ENCODE measurements at regions not wholly inside any gene's neighbourhood (a gene's known extent, or its start where the extent isn't known, plus 50 kb on each side); places are given as distances from the start of the nearest gene placed in this dataset.

DNA sequence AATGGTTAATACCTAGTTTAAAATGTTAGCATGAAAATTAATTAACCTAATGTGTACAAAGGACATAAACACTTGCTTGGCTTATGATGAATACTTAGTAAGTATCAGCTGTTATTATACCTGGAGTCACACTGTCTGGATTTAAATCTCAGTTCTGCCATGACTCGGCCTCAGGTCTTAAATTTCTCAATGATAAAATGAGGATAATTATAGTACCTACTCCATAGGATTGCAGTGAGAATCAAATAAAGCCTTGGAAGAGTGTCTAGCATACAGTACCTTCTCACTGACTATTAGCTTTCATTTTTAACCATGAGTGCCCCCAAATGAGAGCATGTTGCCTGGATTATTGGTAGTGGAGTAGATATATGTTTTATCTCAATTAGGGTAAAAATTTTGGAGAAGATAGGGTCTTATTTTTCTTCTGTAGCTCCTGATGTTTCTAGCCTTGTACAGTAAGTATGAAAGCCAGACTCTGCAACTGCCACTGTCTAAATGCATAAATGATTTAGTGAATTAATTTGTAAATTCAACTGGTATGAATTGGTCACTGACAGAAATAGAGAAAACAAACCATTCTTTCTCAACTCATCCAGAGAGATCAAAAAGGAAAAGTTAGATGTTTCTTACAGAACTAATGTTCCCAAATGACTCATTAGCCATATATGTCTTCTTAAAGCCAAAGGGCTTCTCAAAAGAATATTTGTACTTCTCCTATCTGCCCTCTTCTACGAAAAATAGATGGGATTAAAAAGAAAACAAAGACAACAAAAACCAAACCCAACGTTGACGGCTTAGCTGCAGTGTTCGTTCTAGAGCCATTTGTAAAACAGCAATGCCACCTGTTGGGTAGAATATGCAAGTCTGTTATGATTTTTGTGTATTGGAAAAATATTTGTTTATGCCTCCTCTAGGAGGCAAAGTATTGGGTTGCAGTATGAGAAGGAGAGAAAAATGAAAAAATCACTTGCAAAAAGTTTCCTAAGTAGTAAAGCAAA, 53.8 kb upstream of the MROH9 start:
- H3K36me3 ChIP-seq (ENCODE audit: control insufficient read depth in 2 of 2, insufficient read depth in 2 of 2, low read length in 1 of 2) = no peaks in the 10 kb centered on the region
- no peak overlapping the region for H3K9ac ChIP-seq (ENCODE audit: control insufficient read depth, insufficient read depth, low read length)
- no peaks in the 10 kb centered on the region for H3K4me1 ChIP-seq (ENCODE audit: control insufficient read depth, insufficient read depth, low read length)
- ChIA-PET POLR2A (interaction anchor here (1.9 kb wide), 1 partner anchor 208 kb away, joined by 4 read pairs; no protein-coding TSS in a partner anchor), CTCF (interaction anchor here (0.6 to 8.0 kb wide), 36 partner anchors 9 to 1037 kb away, joined by 3 to 99 read pairs (median 3); no protein-coding TSS in a partner anchor), RAD21 (ENCODE audit: unreplicated experiment) (interaction anchor here (0.8 to 1.7 kb wide), 13 partner anchors 10 to 1082 kb away, joined by 3 to 16 read pairs (median 4); no protein-coding TSS in a partner anchor), SMC1A (ENCODE audit: uncharacterized antibody, unreplicated experiment) (interaction anchor here (0.6 to 4.3 kb wide), 23 partner anchors 8 to 1002 kb away, joined by 3 to 37 read pairs (median 3); no protein-coding TSS in a partner anchor)
- no peaks in the 10 kb centered on the region for H3K79me2 ChIP-seq (ENCODE audit: control insufficient read depth, insufficient read depth, low read length)
- WGBS (ENCODE audit: insufficient coverage, insufficient replicate concordance, low lambda C conversion rate, missing lambda C conversion rate) = 31% methylated on average over 5 of the region's 5 CpGs
- no peak overlapping the region for H3K27ac ChIP-seq (ENCODE audit: control insufficient read depth, insufficient read depth)
- TF ChIP-seq SMC3 (IDR thresholded peaks at IDR 0.05; ENCODE audit: borderline replicate concordance, low read length) (peak; percentile 69), RAD21 (IDR thresholded peaks at IDR 0.05; ENCODE audit: insufficient read depth, low read depth, low read length) (peak; percentile 87), NBN (IDR thresholded peaks at IDR 0.05) (0 out of 2 replicates have a peak, but pooled peaks have one; percentile 42), POLR2AphosphoS2 (IDR thresholded peaks at IDR 0.05; ENCODE audit: low read depth, low read length) (no peak), TCF3 (IDR thresholded peaks at IDR 0.05; ENCODE audit: borderline replicate concordance, insufficient read depth, low read depth, low read length) (no peak), JUNB (IDR thresholded peaks at IDR 0.05) (peak; percentile 25; the same call in 1 of the 2 replicates), KLF5 (IDR thresholded peaks at IDR 0.05; ENCODE audit: partially characterized antibody) (no peak), SREBF1 (IDR thresholded peaks at IDR 0.05; ENCODE audit: low read length) (no peak), ESRRA (IDR thresholded peaks at IDR 0.05; ENCODE audit: low read length) (no peak)
- TF ChIP-seq, protein P1, sequence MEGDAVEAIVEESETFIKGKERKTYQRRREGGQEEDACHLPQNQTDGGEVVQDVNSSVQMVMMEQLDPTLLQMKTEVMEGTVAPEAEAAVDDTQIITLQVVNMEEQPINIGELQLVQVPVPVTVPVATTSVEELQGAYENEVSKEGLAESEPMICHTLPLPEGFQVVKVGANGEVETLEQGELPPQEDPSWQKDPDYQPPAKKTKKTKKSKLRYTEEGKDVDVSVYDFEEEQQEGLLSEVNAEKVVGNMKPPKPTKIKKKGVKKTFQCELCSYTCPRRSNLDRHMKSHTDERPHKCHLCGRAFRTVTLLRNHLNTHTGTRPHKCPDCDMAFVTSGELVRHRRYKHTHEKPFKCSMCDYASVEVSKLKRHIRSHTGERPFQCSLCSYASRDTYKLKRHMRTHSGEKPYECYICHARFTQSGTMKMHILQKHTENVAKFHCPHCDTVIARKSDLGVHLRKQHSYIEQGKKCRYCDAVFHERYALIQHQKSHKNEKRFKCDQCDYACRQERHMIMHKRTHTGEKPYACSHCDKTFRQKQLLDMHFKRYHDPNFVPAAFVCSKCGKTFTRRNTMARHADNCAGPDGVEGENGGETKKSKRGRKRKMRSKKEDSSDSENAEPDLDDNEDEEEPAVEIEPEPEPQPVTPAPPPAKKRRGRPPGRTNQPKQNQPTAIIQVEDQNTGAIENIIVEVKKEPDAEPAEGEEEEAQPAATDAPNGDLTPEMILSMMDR (IDR thresholded peaks at IDR 0.05 in 2 of 3, conservative IDR thresholded peaks at IDR 0.05 in 1 of 3; ENCODE audit: control insufficient read depth in 2 of 3, extremely low read depth in 1 of 3, insufficient read depth in 1 of 3, low read depth in 3 of 3, low read length in 3 of 3) = peak; percentile 42 to 75 (median 53); a peak in 5 of 6 replicates
- DNase-seq (ENCODE audit: low read depth, low spot score) = peak; percentile 23
- peak; percentile 76 for ATAC-seq
- in situ Hi-C loops (cut with MboI) (loop anchor here (5.0 to 10.0 kb wide), 2 partner anchors 189 to 957 kb away; no protein-coding TSS in a partner anchor), intact Hi-C loops (cut with micrococcal nuclease; ENCODE audit: unreplicated experiment) (loop anchor here (1.0 to 5.0 kb wide), 4 partner anchors 117 to 954 kb away; partner anchors contain the start of gene KIFAP3)
- H3K9me3 ChIP-seq (replicated peaks; ENCODE audit: control insufficient read depth, insufficient read depth, low read length) = no peaks in the 10 kb centered on the region
- H4K20me1 ChIP-seq (ENCODE audit: control insufficient read depth, insufficient read depth) = no peaks in the 10 kb centered on the region
- FAIRE-seq = peak; percentile 93
- no peak overlapping the region for H3K4me3 ChIP-seq
- H3K4me2 ChIP-seq (ENCODE audit: control insufficient read depth, insufficient read depth) = no peak overlapping the region
- peak overlapping the region; percentile 56 for H2AFZ ChIP-seq (ENCODE audit: control insufficient read depth, low read depth, low read length)
- no peaks in the 10 kb centered on the region for H3K27me3 ChIP-seq (replicated peaks in 1 of 2; ENCODE audit: control insufficient read depth in 2 of 2, insufficient read depth in 2 of 2, low read length in 1 of 2)
- no TSS peak for BruUV-seq (replicated peaks)
